Keratinocyte (primary cell): ENCODE measurements at regions not wholly inside any gene's neighbourhood (a gene's known extent, or its start where the extent isn't known, plus 50 kb on each side); places are given as distances from the start of the nearest gene placed in this dataset.

Source experiments
- DNase-seq: peaks from one replicate; pipeline ENCODE4 v3.0.0-alpha.2; 2011; ENCODE audit warnings: low read depth, missing footprints, low spot score
- FAIRE-seq: peaks from 2 replicates; lab custom pipeline; 2011; peaks lifted over from hg19 to GRCh38; lab: Jason Lieb, UNC
- H2AFZ ChIP-seq: 2 replicates; pipeline ENCODE4 v1.6.0; 2012; ENCODE audit warnings: low read length, control low read depth, inconsistent platforms; ENCODE audit not compliant: control insufficient read depth
- H3K27ac ChIP-seq: 2 replicates; pipeline ENCODE4 v1.5.1; 2011; ENCODE audit warnings: low read length; ENCODE audit not compliant: control insufficient read depth, insufficient read depth
- H3K27me3 ChIP-seq: 3 replicates; pipeline ENCODE4 v1.6.0; 2011; ENCODE audit warnings: low read length; ENCODE audit not compliant: control insufficient read depth, insufficient read depth; ENCODE audit errors: extremely low read depth
- H3K36me3 ChIP-seq, 2 experiments: 2 replicates in 1 of 2; 3 replicates in 1 of 2; pipeline ENCODE4 v1.5.1; 2011; ENCODE audit warnings: low read length in 2 of 2, mild to moderate bottlenecking in 1 of 2; ENCODE audit not compliant: control insufficient read depth in 2 of 2, insufficient read depth in 2 of 2; ENCODE audit errors: extremely low read depth in 1 of 2
- H3K4me1 ChIP-seq: 3 replicates; pipeline ENCODE4 v1.5.1; 2011; ENCODE audit warnings: low read length; ENCODE audit not compliant: control insufficient read depth, insufficient read depth; ENCODE audit errors: extremely low read depth
- H3K4me2 ChIP-seq: 3 replicates; pipeline ENCODE4 v1.6.0; 2011; ENCODE audit warnings: low read depth, low read length; ENCODE audit not compliant: control insufficient read depth, insufficient read depth; ENCODE audit errors: extremely low read depth
- H3K4me3 ChIP-seq, 3 experiments: fragments of 200-600 bp in 1 of 3; sonication (generic) in 1 of 3; 2 replicates in 2 of 3; 3 replicates in 1 of 3; pipeline ENCODE4 v1.5.1; 2011 to 2016; ENCODE audit warnings: low read length in 3 of 3, mild to moderate bottlenecking in 3 of 3, control low read depth in 2 of 3, inconsistent platforms in 1 of 3, low read depth in 1 of 3, mixed read lengths in 1 of 3, mixed run types in 1 of 3, moderate library complexity in 1 of 3; ENCODE audit not compliant: control insufficient read depth in 2 of 3, insufficient read depth in 2 of 3; ENCODE audit errors: extremely low read depth in 1 of 3
- H3K79me2 ChIP-seq: 2 replicates; pipeline ENCODE4 v1.6.0; 2012; ENCODE audit warnings: low read length; ENCODE audit not compliant: control insufficient read depth, insufficient read depth
- H3K9ac ChIP-seq: 3 replicates; pipeline ENCODE4 v1.6.0; 2011; ENCODE audit warnings: low read length; ENCODE audit not compliant: control insufficient read depth, insufficient read depth; ENCODE audit errors: extremely low read depth
- H3K9me1 ChIP-seq: 3 replicates; pipeline ENCODE4 v1.6.0; 2011; ENCODE audit warnings: low read length; ENCODE audit not compliant: control insufficient read depth, insufficient read depth; ENCODE audit errors: extremely low read depth
- H3K9me3 ChIP-seq: 2 replicates; pipeline ENCODE4 v1.5.1; 2012; ENCODE audit warnings: low read depth, low read length; ENCODE audit not compliant: control insufficient read depth
- H4K20me1 ChIP-seq: 3 replicates; pipeline ENCODE4 v1.6.0; 2011; ENCODE audit warnings: low read length; ENCODE audit not compliant: control insufficient read depth, insufficient read depth; ENCODE audit errors: extremely low read depth
- CTCF ChIP-seq, 3 experiments: IDR thresholded peaks in 1 of 3; conservative IDR thresholded peaks in 1 of 3; optimal IDR thresholded peaks in 1 of 3; 2 replicates in 2 of 3; 3 replicates in 1 of 3; pipeline versions ENCODE3 to v1.5.1; 2011; ENCODE audit warnings: low read length in 3 of 3, mild to moderate bottlenecking in 3 of 3, moderate library complexity in 2 of 3, control low read depth in 1 of 3, inconsistent platforms in 1 of 3; ENCODE audit not compliant: insufficient read depth in 2 of 3; ENCODE audit errors: extremely low read depth in 1 of 3
- EZH2 ChIP-seq: IDR thresholded peaks from one replicate; pipeline ENCODE4 v1.6.1; 2012; ENCODE audit warnings: inconsistent platforms, mild to moderate bottlenecking, low read length, moderate library complexity
- dilution Hi-C: fragments of 300-500 bp; cut with MboI; formaldehyde crosslinking; loops from one replicate; pipeline ENCODE4 v1.7.0; 2020; ENCODE audit warnings: low sequenced_read_pairs; ENCODE audit not compliant: extremely low pct_ligation_motif_present

GRCh38 chr15:81475926-81476325 is 101.9 kb upstream of the TMC3 start:
- no peak overlapping the region for H2AFZ ChIP-seq
- H3K36me3 ChIP-seq = no peaks in the 10 kb centered on the region
- no peaks in the 10 kb centered on the region for H4K20me1 ChIP-seq
- no peak overlapping the region for H3K4me2 ChIP-seq
- no peak overlapping the region for H3K4me3 ChIP-seq
- no peak overlapping the region for H3K9ac ChIP-seq
- H3K4me1 ChIP-seq = no peaks in the 10 kb centered on the region
- no peaks in the 10 kb centered on the region for H3K9me3 ChIP-seq
- no peak for TF ChIP-seq EZH2
- no peak for TF ChIP-seq CTCF (optimal IDR thresholded peaks at IDR 0.05 in 1 of 3, IDR thresholded peaks at IDR 0.05 in 1 of 3, conservative IDR thresholded peaks at IDR 0.05 in 1 of 3; ENCODE audit: extremely low read depth in 1 of 3, insufficient read depth in 2 of 3, low read length in 3 of 3)
- DNase-seq (no peak), FAIRE-seq (no peak)
- H3K9me1 ChIP-seq = no peaks in the 10 kb centered on the region
- no peaks in the 10 kb centered on the region for H3K27me3 ChIP-seq
- H3K27ac ChIP-seq = no peak overlapping the region
- no peaks in the 10 kb centered on the region for H3K79me2 ChIP-seq
- dilution Hi-C loops = no loop called here

DNA sequence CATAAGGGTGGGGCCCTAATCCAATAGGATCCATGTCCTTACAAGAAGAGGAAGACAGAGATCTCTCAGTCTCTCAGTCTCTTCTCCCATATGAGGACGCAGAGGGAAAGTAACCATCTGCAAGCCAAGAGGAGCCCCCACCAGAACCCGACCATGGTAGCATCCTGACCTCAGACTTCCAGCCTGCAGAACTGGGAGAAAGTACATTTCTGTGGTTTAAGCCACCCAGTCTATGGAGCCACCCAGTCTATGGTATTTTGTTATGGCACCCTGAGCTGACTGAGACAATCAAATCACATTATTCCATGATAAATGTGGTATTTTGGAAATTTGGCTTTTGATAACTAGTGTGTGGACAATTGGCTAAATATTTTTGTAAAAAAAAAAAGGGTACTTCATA is 101.5 kb upstream of the TMC3 start:
- H3K9me3 ChIP-seq = no peaks in the 10 kb centered on the region
- H3K4me3 ChIP-seq = no peak overlapping the region
- H3K9ac ChIP-seq = no peak overlapping the region
- H3K27me3 ChIP-seq = no peaks in the 10 kb centered on the region
- dilution Hi-C loops = no loop called here
- H3K36me3 ChIP-seq = no peaks in the 10 kb centered on the region
- H3K4me2 ChIP-seq = no peak overlapping the region
- H4K20me1 ChIP-seq = no peaks in the 10 kb centered on the region
- TF ChIP-seq EZH2 (no peak), CTCF (optimal IDR thresholded peaks at IDR 0.05 in 1 of 3, IDR thresholded peaks at IDR 0.05 in 1 of 3, conservative IDR thresholded peaks at IDR 0.05 in 1 of 3; ENCODE audit: extremely low read depth in 1 of 3, insufficient read depth in 2 of 3, low read length in 3 of 3) (no peak)
- H3K27ac ChIP-seq = no peak overlapping the region
- no peaks in the 10 kb centered on the region for H3K79me2 ChIP-seq
- H3K9me1 ChIP-seq = no peaks in the 10 kb centered on the region
- FAIRE-seq = no peak
- DNase-seq = no peak
- no peaks in the 10 kb centered on the region for H3K4me1 ChIP-seq
- H2AFZ ChIP-seq = no peak overlapping the region
